Central memory CD4-positive, alpha-beta T cell (primary cell): ENCODE measurements at regions not wholly inside any gene's neighbourhood (a gene's known extent, or its start where the extent isn't known, plus 50 kb on each side); places are given as distances from the start of the nearest gene placed in this dataset.
"Not testable (repeated sequence)": the region's sequence is repeated elsewhere in the genome, so short reads cannot be mapped to it uniquely, and the experiment has no call there.

Experiments used
- DNase-seq: peaks from one replicate; pipeline ENCODE4 v3.0.0; 2022

DNA sequence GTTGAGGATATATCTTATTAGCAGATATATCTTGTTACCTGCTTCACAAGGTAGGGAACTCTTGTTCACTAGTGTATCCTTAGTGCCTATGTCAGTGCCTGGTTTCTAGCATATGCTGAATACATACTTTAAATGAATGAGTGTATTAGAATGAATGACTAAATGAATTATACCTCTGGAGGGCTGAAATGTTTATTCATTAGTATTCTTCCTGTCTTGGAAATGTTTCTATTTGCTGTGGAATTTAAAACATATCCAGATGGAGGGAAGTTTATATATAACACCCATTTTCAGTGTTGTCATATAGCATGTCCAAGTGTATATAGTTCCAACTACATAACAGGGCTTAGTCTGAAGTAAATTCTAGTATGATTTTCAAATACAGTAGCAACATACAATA lies 581.5 kb downstream of the TBL1XR1 start:
- DNase-seq = no peak

DNA sequence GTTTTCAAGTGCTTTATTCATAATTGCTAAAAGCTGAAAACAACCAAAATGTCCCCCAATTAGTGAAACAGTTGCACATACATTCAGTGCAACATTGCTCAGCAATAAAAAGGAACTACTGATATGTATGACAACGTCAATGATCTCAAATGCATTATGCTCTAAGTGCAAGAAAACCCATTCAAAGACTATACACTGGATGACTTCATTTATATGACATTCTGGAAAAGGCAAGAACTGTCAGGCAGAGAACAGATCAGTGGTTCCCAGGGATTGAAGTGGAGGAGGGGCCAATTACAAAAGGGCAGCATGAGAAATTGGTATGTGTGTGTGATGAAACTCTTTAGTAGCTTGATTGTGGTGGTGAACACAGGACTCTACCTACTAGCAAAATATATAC lies 585.6 kb downstream of the TBL1XR1 start:
- DNase-seq = no peak

DNA sequence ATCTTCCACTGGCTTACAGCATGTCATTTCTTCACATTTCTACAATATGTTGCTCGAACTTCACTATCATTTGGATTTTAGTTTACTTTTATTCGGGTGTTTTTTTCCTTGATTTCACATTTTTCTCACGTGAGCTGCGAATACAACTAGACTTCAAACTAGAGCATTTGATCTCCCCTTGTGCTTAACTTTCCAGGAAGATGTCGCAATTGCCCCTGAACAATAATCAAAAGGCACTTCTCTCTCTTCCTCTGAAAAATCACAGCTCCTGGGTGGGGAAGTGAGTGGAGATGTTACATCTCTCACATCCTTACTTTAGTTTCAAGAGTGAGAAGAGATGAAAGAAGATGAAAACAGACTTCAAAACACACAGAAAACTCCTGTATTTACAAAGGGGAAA lies 587.9 kb downstream of the TBL1XR1 start:
- no peak for DNase-seq

DNA sequence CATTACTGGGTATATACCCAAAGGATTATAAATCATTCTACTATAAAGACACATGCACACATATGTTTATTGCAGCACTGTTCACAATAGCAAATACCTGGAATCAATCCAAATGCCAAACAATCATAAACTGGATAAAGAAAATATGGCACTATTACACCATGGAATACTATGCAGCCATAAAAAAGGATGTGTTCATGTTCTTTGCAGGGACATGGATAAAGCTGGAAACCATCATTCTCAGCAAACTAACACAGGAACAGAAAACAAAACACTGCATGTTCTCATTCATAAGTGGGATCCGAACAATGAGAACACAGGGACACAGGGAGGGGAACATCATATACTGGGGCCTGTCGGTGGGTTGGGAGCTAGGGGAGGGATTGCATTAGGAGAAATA lies 591.7 kb downstream of the TBL1XR1 start:
- not testable (repeated sequence) for DNase-seq

DNA sequence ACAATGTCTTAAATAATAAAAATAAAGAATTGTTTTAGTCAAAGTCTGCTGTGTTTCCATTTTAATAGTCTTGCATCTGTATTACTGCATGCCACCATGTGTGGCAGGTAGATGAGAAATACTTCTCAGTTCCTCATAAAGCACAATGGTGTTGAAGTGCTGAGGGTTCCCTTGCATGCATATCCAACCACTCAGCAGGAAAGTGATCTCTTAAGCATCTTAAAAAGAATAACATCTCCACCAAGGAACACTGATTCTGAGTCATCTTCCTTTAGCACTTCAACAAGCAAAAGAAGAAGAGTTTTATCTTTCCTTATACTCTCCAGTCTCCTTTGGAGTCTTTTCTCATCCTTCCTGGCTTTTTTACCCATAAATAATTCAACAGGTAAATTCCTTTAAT lies 602.0 kb downstream of the TBL1XR1 start:
- DNase-seq = no peak

DNA sequence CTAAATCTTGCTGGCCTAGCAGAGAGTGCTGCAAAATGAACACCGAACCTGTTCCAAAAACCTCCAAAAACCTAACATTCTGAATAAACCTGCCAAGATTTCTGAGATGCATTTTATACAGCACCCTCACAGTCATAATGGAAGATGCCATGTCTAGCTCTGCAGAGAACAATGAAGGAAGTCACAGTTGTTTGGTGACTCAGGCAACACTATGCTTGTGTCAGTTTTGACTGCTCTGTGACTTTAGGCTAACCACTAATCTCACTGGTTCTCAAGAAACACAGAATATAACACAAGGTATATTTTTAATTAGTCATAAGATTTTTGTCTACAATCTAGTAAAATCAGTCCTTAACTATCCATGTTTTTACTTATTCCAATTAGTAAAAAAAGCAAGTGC lies 606.6 kb downstream of the TBL1XR1 start:
- DNase-seq = no peak

DNA sequence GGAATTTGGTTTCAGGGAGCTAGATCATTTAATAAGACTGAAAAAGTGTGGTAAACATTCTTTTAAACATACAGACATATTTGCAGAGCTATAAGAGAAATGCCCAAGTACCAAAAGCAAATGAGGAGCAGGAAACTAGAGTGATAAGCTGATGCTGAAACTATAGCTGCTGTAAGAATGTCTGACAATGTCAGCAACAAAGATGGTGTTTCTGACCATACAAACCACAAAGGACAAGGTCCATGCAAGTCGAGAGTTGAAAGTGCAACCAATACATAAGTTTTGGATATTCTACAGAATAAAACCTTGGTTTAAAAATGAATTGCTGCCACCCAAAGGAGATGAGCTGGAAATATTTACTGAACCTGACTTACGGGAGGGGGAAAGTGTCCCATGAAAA lies 610.2 kb downstream of the TBL1XR1 start:
- DNase-seq = no peak

DNA sequence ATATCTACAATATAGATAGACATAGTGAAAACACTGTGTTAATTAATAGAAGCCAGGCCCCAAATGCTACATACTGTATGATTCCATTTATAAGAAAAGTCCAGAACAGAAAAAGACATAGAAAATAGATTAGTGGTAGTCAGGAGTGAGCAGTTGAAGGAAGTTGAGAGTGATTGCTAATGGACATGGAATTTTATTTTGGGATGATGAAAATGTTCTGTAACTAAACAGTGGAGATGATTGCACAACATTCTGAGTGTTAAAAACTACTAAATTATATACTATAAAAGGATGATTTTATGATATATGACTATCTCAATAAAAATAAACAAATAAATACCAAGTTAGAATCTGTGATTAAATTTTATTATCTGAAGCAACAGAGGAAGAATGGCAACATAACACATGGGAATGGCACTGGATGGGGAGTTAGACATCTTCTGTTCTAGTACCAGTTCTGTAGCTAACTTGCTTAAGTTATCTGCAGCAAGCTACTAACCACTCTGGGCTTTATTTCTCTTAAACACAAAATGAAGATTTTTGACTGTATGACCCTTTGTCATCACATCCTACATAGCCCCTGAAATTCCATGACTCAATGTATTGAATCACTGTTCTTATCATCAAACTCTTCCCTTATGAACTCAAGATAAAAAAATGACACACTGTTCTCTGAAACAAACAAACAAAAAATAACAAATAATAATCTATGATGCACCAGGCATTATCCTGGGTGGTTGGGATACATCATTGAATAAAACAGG lies 612.7 kb downstream of the TBL1XR1 start:
- DNase-seq = no peak

DNA sequence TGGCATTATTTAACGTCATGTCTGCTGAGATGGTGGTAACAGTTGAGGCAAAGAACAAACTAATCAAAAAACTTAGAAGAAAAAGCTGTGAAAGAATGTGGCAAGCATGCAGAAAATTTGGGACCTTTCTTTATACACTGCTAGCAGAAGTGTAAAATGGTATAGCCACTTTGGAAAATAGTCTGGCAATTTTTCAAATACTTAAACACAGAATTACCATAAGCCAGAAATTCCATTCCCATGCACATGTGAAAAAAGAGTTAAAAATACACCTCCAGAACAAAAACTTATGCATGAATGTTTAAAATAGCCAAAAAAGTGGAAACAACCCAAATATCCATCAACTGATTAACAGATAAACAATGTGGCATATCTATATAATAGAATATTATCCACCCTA lies 613.3 kb downstream of the TBL1XR1 start:
- no peak for DNase-seq

DNA sequence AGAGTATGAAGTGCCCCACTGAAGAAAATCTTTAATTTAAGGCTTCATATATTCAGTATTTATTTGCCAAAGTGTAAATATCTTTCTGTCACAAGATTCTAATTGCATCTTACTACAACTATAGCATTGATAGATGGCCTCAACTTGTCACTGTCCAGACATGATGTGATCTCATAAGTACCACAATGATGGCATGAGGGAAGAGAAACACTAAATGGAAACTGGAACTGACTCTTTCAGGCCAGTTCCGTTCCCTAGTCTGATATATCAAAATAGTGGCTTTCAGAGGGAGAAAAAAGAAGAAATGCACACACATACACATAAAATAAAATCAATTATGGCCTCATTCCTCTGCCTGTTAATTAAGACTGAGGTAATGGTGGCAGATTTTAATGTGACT lies 615.7 kb downstream of the TBL1XR1 start:
- no peak for DNase-seq

DNA sequence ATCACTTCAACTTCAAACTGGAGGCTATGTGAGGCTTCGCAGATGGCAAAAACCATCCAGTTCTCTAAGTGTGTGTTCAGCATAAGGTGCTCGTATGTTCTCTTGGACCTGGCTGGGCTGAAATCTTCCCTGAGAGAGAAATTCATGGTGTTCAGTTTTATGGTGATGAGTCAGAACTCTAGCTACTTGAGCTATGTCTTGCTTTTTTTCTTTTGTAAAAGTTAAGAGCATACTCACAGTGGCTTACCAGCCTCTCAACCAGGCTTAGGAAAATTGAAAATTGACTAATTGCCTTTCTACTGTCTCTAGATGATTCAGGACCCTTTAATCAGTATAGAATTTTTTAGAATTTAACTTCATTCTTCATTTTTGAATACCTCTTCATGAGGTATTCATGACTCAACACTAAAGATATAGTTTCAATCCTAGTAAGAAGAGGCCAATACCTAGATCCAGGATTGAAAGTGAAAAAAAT lies 617.5 kb downstream of the TBL1XR1 start:
- no peak for DNase-seq

DNA sequence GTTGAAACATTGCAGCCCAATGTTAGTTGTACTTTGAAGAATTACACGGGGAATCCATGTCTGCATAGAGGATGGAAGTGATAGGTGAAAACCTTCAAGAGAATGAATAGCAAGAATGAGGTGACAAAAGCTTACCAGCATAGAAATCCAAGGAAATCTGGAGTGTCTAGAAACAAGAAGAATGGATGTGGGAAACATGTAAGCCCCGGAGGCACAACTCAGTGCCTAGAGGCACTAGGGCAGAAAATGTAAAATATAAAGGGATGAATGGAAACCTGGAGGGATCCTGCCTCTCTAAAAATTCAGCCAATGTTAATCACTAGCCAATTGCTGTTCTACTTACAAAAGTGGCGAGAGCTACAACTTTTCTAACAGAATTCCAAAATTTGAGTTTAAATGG lies 619.0 kb downstream of the TBL1XR1 start:
- no peak for DNase-seq

DNA sequence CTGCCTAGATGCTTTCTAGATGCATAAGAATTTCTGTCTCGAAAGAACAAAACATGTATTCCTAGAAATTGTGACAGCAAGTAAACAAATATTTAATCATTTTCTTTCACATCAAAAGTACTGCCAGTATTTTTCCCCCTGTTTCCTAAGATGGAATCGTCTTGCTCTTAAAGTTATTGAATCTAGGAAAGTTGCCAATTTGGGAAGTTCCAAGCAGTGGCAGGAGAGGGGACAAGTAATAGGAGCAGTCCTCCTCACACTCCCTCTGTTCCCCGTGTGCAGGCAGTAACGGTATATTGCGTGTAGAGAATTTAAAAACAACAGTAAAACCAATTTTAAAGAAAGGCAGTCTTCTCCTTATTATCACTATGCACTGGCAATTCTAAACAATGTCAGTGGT lies 619.8 kb downstream of the TBL1XR1 start:
- no peak for DNase-seq

DNA sequence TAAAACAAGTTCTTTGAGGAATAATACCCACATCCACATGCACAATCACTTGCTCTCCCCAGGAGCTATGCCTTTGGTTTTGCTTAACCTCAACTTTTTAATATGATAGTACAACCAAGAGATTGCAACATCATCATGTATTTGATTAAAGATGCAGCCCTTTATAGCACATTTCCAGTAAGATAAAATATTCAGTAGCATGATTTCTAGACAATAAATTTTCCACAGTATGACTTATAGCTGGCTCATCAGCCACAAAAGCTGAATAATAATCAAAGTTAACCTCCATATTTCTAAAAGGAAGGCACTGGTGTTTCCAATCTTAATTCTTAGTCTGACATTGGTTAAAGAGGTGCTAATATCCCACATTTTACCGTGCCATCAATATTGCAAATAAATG lies 622.5 kb downstream of the TBL1XR1 start:
- DNase-seq = no peak

DNA sequence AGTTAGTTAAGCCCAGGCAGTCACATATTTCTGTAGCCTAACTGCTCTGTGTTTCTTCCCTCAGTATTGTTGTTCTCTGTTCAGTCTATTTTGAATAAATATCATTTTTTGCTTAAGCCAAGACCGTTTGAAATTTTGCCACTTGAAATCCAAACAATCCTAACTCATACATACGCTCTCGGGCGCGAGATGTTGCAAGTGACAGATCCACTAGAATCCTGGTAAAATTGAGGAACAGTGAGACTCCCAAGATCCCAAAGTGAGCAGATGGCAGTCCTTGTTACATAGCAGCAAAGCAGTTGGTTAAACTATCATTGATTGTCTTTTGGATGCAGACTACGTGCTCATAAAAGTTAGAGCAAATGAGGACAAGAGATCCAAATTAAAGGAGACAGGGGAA lies 625.4 kb downstream of the TBL1XR1 start:
- no peak for DNase-seq

DNA sequence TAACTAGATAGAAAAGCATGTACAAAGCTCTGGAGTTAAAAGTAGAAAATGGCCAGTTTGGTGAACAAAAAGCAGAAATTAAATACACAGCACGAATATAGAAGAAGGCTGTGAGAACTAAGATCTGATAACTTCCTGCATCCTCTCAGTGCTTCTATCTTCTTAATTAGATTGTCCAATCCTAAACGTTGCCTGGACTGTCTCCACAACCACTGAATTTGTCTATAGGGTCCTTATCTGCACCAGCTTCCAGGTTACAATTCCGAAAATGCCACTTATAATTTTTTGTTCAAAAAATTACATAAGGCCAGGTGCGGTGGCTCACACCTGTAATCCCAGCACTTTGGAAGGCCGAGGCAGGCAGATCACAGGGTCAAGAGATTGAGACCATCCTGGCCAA lies 626.3 kb downstream of the TBL1XR1 start:
- no peak for DNase-seq

DNA sequence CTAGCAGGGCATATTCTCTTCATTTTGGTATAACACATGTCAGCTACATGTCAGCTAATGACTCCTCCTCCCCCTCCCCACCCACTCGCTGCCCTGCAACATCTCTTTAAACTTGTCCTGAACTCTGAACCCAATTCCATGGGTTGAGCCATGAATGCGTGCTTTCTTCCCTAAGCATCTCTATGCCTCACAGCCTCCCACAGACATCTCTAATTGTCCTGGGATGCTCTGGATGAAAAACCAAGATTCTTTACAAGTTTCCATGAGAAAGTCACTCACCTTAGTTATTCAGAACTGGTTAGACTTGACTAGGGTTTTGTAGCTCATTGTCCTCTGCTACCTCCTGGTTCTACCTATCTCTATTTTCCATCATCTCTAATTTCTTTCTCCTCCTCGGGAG lies 629.1 kb downstream of the TBL1XR1 start:
- DNase-seq = no peak

DNA sequence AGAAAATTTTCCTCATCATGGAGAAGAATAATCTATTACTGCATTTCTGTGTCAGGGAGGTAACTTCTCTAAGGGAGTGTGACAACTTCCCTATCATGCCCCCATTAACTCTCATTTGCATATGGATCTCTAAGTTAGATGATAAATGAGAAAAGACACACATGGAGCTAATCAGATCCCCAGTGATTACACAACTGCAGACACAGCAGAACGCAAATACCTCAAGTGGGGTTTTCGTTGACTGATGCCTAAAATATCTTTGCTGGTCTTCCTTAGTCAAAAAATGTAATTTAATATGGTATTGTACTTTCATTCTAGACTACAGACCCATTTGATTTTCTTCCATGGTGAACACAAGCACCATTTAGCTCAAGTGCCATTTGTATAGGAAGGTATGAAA lies 630.5 kb downstream of the TBL1XR1 start:
- no peak for DNase-seq

DNA sequence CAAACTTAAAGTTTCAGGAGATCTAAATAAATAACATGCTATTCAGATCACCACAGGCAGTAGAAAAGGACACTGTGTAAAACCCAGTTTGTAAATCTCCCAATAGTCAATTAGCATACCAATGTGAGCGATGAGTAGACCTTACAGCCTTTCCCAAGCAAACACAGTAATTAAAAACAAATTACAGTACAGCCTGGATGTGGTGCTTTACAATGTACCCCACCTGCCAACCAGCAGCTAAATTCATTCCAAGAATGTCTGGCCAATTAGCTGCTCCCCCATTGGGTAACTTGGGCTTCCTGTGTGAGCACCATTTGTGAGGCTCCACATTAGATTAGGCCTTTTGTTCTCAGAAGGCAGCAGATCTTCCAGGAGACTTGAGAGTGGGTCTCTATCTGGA lies 635.0 kb downstream of the TBL1XR1 start:
- no peak for DNase-seq

DNA sequence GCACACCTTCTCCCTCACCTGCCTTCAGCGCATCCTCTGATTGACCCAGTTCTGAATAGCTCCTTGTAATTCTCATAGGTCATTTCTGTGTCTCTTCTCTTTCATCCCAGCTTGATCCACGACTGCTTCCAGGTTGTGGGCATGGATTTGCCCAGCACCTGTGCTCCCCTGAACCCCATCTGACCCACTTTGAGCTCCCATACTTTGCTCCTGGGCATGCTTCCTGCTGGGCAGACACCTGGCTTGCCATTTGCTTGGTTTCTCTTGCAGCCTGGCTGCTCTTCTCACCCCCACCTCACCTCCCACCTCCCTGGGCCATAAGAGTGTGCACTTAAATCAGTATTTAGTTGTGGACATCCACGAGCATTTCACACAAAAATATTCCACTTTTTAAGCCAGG lies 635.5 kb downstream of the TBL1XR1 start:
- DNase-seq = no peak

DNA sequence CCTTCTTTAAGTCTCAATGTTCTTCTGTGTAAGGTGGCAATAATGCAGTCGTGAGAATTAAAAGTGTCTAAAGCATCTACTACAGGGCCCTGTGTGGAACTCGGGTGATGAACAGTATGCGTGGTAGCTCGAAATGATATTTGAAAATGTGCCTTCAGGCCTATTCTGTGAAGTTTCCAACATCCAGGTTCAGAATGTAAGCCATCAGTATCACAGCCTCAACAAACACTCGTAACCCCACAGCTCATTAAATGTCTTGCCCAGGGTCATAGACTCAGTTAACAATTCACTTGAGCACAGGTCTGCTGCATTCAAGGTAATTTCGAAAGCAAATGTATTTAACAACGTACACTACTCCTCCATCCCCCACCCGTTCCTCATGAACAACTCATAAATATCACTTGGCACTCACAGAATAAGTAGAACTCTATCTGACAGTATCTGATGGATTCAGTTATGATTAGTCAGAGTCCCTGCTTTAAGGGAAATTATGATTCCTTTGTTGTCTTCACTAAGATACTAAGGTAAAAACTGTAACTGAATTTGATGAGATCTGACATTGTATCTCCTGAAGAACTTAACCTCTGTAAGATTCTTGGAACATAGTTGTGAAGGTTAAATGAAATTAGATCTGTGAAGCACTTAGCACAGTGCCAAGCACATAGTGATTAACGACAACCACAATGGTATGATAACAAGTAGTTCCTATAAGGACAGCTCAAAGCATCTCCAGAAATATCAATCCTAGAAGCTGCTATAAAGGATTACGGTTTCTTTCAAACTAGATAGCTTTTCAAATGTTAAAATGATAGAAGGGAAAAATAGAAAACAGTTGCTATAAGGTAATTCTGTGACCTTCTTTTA lies 642.3 kb downstream of the TBL1XR1 start:
- DNase-seq = no peak

DNA sequence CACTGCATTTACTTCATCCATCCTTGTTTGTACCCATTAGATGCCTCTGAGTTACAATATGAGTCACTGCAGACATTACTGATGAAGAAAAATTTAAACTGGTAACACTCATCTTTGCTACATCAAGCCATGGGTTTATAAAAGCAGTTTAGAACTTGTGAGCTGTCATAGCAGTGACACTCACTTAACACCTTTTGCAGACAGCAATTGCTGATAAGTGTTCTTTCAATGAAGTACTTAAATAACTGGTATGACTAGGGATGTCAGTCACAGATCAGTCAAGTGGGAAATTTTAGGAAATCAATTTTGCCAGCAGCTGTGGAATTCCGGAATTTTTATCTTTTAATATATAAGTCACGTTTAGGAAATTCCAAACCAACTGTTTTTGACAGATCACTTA lies 643.0 kb downstream of the TBL1XR1 start:
- DNase-seq = no peak

DNA sequence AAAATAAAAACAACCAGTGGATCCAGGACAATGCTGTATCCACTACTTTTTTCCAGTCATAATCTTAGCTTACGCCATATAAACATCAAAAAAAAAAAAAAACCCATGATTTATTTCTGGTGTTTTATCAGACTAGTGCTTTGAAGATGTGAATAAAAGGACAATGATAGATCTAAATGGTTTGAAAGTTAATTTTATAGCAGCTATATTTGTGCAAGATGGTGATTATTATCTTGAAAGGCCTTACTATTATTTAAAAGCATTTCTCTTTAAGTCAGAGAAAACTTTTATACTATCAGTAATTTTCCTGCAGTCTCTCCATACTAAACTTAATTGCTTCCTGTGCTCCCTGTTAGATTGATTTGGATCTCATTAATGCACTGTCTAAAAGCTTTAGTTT lies 670.3 kb downstream of the TBL1XR1 start:
- DNase-seq = no peak

DNA sequence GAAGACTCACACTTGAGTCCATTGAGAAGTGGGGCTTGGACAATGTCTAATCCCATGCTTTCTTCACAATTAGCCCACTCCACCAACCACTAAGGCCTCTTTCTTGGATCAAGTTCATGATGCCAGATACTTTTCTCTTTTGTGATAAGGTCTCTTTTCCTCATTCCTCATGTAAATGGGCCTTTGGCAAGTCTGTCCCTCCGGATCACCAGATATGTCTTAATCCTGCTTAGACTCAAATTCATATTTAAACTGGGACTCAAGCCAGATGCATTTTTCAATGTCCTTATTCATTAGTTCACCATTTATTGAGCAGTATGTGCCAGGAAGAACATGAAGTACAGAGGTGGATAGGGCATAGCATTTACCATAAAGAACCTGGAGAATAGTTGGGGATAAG lies 671.1 kb downstream of the TBL1XR1 start:
- DNase-seq = no peak
